H9 (cell line): ENCODE measurements at regions not wholly inside any gene's neighbourhood (a gene's known extent, or its start where the extent isn't known, plus 50 kb on each side); places are given as distances from the start of the nearest gene placed in this dataset.
"Not testable (repeated sequence)": the region's sequence is repeated elsewhere in the genome, so short reads cannot be mapped to it uniquely, and the experiment has no call there.

ENCODE experiments used
- DNase-seq: peaks from one replicate; pipeline ENCODE4 v3.0.0-alpha.2; 2017
- H2AFZ ChIP-seq: one replicate; pipeline ENCODE4 v1.6.1; 2013; ENCODE audit warnings: mild to moderate bottlenecking, low read length, control low read depth, moderate library complexity
- H2AK5ac ChIP-seq: 2 replicates; pipeline ENCODE4 v1.6.1; 2013; ENCODE audit warnings: low read length, control low read depth, mixed read lengths; ENCODE audit not compliant: insufficient read length
- H2BK120ac ChIP-seq: one replicate; pipeline ENCODE4 v1.6.1; 2013; ENCODE audit warnings: low read depth, mild to moderate bottlenecking, low read length, control low read depth, inconsistent platforms; ENCODE audit not compliant: poor library complexity, severe bottlenecking
- H2BK12ac ChIP-seq: 2 replicates; pipeline ENCODE4 v1.6.1; 2013; ENCODE audit warnings: low read length, control low read depth, mixed read lengths, low read depth; ENCODE audit not compliant: insufficient read length
- H2BK15ac ChIP-seq: 2 replicates; pipeline ENCODE4 v1.6.1; 2013; ENCODE audit warnings: low read depth, low read length, control low read depth
- H2BK20ac ChIP-seq: one replicate; pipeline ENCODE4 v1.6.1; 2013; ENCODE audit warnings: low read depth, mild to moderate bottlenecking, low read length, control low read depth, inconsistent platforms; ENCODE audit not compliant: poor library complexity, severe bottlenecking
- H2BK5ac ChIP-seq: 2 replicates; pipeline ENCODE4 v1.6.1; 2013; ENCODE audit warnings: low read length, control low read depth, mixed read lengths; ENCODE audit not compliant: insufficient read length
- H3K14ac ChIP-seq: 2 replicates; pipeline ENCODE4 v1.6.1; 2013; ENCODE audit warnings: low read length, control low read depth; ENCODE audit not compliant: insufficient read depth
- H3K18ac ChIP-seq: 2 replicates; pipeline ENCODE4 v1.6.1; 2013; ENCODE audit warnings: low read depth, mild to moderate bottlenecking, mixed read lengths, low read length, control low read depth; ENCODE audit not compliant: insufficient read length
- H3K23ac ChIP-seq: 2 replicates; pipeline ENCODE4 v1.6.1; 2013; ENCODE audit warnings: low read length, control low read depth, mixed read lengths, low read depth; ENCODE audit not compliant: insufficient read length
- H3K23me2 ChIP-seq: 2 replicates; pipeline ENCODE4 v1.6.1; 2013; ENCODE audit warnings: low read depth, mild to moderate bottlenecking, mixed read lengths, low read length, control low read depth; ENCODE audit not compliant: insufficient read length, poor library complexity, severe bottlenecking
- H3K27ac ChIP-seq: 2 replicates; pipeline ENCODE4 v1.5.1; 2013; ENCODE audit warnings: low read length, control low read depth, mixed read lengths, low read depth; ENCODE audit not compliant: insufficient read length
- H3K27me3 ChIP-seq: 2 replicates; pipeline ENCODE4 v1.6.1; 2013; ENCODE audit warnings: low read length, control low read depth, inconsistent platforms; ENCODE audit not compliant: insufficient read depth
- H3K4ac ChIP-seq: 2 replicates; pipeline ENCODE4 v1.6.1; 2013; ENCODE audit warnings: low read depth, mild to moderate bottlenecking, control low read depth, inconsistent platforms, low read length, moderate library complexity
- H3K4me1 ChIP-seq: 2 replicates; pipeline ENCODE4 v1.6.1; 2013; ENCODE audit warnings: low read length, control low read depth, inconsistent platforms; ENCODE audit not compliant: insufficient read depth
- H3K4me2 ChIP-seq: 2 replicates; pipeline ENCODE4 v1.6.1; 2013; ENCODE audit warnings: low read length, control low read depth, mixed read lengths; ENCODE audit not compliant: insufficient read length, insufficient read depth
- H3K56ac ChIP-seq: 2 replicates; pipeline ENCODE4 v1.6.1; 2013; ENCODE audit warnings: low read depth, mild to moderate bottlenecking, mixed read lengths, low read length, control low read depth; ENCODE audit not compliant: insufficient read length
- H3K79me1 ChIP-seq: 2 replicates; pipeline ENCODE4 v1.6.1; 2013; ENCODE audit warnings: low read depth, mild to moderate bottlenecking, moderate library complexity, low read length, control low read depth, inconsistent platforms; ENCODE audit not compliant: insufficient read depth, poor library complexity, severe bottlenecking
- H3K79me2 ChIP-seq: 2 replicates; pipeline ENCODE4 v1.6.1; 2013; ENCODE audit warnings: low read length, control low read depth, inconsistent platforms; ENCODE audit not compliant: insufficient read depth
- H3K9ac ChIP-seq: 2 replicates; pipeline ENCODE4 v1.6.1; 2013; ENCODE audit warnings: low read length, control low read depth, mixed read lengths; ENCODE audit not compliant: insufficient read length; ENCODE audit errors: extremely low read depth
- H3K9me3 ChIP-seq: one replicate; pipeline ENCODE4 v1.6.1; 2013; ENCODE audit warnings: low read depth, low read length, inconsistent platforms; ENCODE audit not compliant: control insufficient read depth
- H3T11ph ChIP-seq: one replicate; pipeline ENCODE4 v1.6.1; 2013; ENCODE audit warnings: mild to moderate bottlenecking, low read length, control low read depth, inconsistent platforms
- H4K20me1 ChIP-seq: one replicate; pipeline ENCODE4 v1.6.1; 2013; ENCODE audit not compliant: control insufficient read depth, insufficient read length, insufficient read depth
- H4K5ac ChIP-seq: 2 replicates; pipeline ENCODE4 v1.6.1; 2013; ENCODE audit warnings: low read depth, mild to moderate bottlenecking, mixed read lengths, low read length, control low read depth; ENCODE audit not compliant: insufficient read length
- H4K8ac ChIP-seq: replicated peaks from 2 replicates; pipeline ENCODE4 v1.6.1; 2013; ENCODE audit warnings: low read length, control low read depth, mixed read lengths, low read depth; ENCODE audit not compliant: insufficient read length
- H4K91ac ChIP-seq: 2 replicates; pipeline ENCODE4 v1.6.1; 2013; ENCODE audit warnings: low read depth, mild to moderate bottlenecking, moderate library complexity, mixed read lengths, low read length, control low read depth; ENCODE audit not compliant: insufficient read length
- H3K27ac Mint-ChIP-seq, 3 experiments: 2 replicates in 2 of 3; 3 replicates in 1 of 3; pipeline ENCODE4 v1.8.0; 2020 to 2021; ENCODE audit warnings: mixed read lengths in 3 of 3, mild to moderate bottlenecking in 1 of 3, moderate library complexity in 1 of 3
- H3K27me3 Mint-ChIP-seq: 2 replicates; pipeline ENCODE4 v1.8.0; 2021; ENCODE audit warnings: low read depth, mild to moderate bottlenecking, moderate library complexity, mixed read lengths
- H3K36me3 Mint-ChIP-seq, 3 experiments: 2 replicates in 2 of 3; 3 replicates in 1 of 3; pipeline ENCODE4 v1.8.0; 2020 to 2021; ENCODE audit warnings: low read depth in 3 of 3, mixed read lengths in 3 of 3; ENCODE audit not compliant: insufficient read depth in 1 of 3
- H3K4me1 Mint-ChIP-seq, 2 experiments: 2 replicates each; pipeline ENCODE4 v1.8.0; 2020; ENCODE audit warnings: mixed read lengths in 2 of 2
- H3K4me3 Mint-ChIP-seq, 2 experiments: 2 replicates in 1 of 2; 3 replicates in 1 of 2; pipeline ENCODE4 v1.8.0; 2020 to 2021; ENCODE audit warnings: mild to moderate bottlenecking in 2 of 2, mixed read lengths in 2 of 2, moderate library complexity in 1 of 2
- H3K9me3 Mint-ChIP-seq, 2 experiments: 2 replicates in 1 of 2; 3 replicates in 1 of 2; pipeline ENCODE4 v1.8.0; 2020; ENCODE audit warnings: mild to moderate bottlenecking in 2 of 2, mixed read lengths in 2 of 2, moderate library complexity in 1 of 2
- CTCF ChIP-seq: fragments of 200-600 bp; sonication (generic); conservative IDR thresholded peaks from 3 replicates; pipeline ENCODE4 v1.8.0; 2021; ENCODE audit warnings: antibody characterized with exemption, mild to moderate bottlenecking
- WGBS: extraction: QIAGEN DNeasy Blood & Tissue Kit; methylation state at CpG from one replicate; pipeline ENCODE4 v1.1.7; 2013; ENCODE audit warnings: missing lambda C conversion rate, low lambda C conversion rate, mixed read lengths; ENCODE audit not compliant: insufficient read length; ENCODE audit errors: extremely low coverage; 5-methylcytosine and 5-hydroxymethylcytosine counted together

DNA sequence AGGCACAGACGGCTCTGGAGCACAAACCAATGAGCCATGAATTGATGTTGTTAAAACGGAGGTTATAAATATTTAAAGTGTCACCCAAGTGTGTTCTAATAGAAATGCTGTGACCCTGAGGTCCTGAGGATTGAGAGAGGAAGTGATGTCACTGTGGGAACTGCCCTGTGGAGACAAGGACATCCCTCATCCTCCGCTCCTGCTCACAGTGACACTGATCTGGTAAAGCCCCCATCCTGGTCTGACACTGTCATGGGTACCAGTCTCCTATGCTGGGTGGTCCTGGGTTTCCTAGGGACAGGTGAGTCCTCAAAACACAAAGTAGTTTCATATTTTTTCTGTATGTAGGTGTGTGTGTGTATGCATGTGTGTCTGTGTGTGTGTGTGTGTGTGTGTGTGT is 237.9 kb upstream of the PRSS1 start:
- no peaks in the 10 kb centered on the region for H3K36me3 Mint-ChIP-seq
- no peak overlapping the region for H3K4me2 ChIP-seq

GRCh38 chr7:142509235-142509634 is 240.0 kb upstream of the PRSS1 start:
- not testable (repeated sequence) for H4K8ac ChIP-seq, H3K4me1 ChIP-seq, H3K9me3 ChIP-seq, DNase-seq, H3K79me2 ChIP-seq, H3K18ac ChIP-seq, H3K4me1 Mint-ChIP-seq, H3K9me3 Mint-ChIP-seq, H4K5ac ChIP-seq, H3K4ac ChIP-seq, H3K4me3 Mint-ChIP-seq, H3T11ph ChIP-seq, H2BK15ac ChIP-seq, H4K20me1 ChIP-seq, H2BK5ac ChIP-seq, H3K36me3 Mint-ChIP-seq, H3K79me1 ChIP-seq, H3K27ac Mint-ChIP-seq, H3K9ac ChIP-seq, H2BK20ac ChIP-seq, H2BK120ac ChIP-seq, H2AK5ac ChIP-seq, H3K23ac ChIP-seq, H3K27me3 ChIP-seq, H2AFZ ChIP-seq, H3K23me2 ChIP-seq, H2BK12ac ChIP-seq, H3K14ac ChIP-seq, H3K27ac ChIP-seq, H3K27me3 Mint-ChIP-seq, H3K4me2 ChIP-seq, H4K91ac ChIP-seq, H3K56ac ChIP-seq
- WGBS, result no CpG with 5 or more reads among the region's 3 CpGs

More for the DNA sequence above, 237.9 kb upstream of the PRSS1 start:
- no peak overlapping the region for H3K18ac ChIP-seq
- no peak overlapping the region for H4K5ac ChIP-seq
- H3K79me2 ChIP-seq, result no peaks in the 10 kb centered on the region
- no peak for TF ChIP-seq CTCF
- no peak overlapping the region for H3T11ph ChIP-seq
- H3K4ac ChIP-seq, result no peak overlapping the region
- H3K27me3 ChIP-seq, result no peaks in the 10 kb centered on the region
- H4K91ac ChIP-seq, result no peak overlapping the region
- no peak overlapping the region for H2BK15ac ChIP-seq
- no peak overlapping the region for H2BK12ac ChIP-seq
- H3K14ac ChIP-seq, result no peak overlapping the region
- H3K56ac ChIP-seq, result no peak overlapping the region
- no peak overlapping the region for H2AFZ ChIP-seq
- Mint-ChIP-seq H3K27me3 (peaks cover 3% of the 10 kb centered on the region), H3K9me3 (no peaks in the 10 kb centered on the region), H3K4me3 (no peak overlapping the region), H3K27ac (no peak overlapping the region), H3K4me1 (peaks cover 6% of the 10 kb centered on the region in 2 experiments; a peak in 3 of 4 replicates)
- no peaks in the 10 kb centered on the region for H3K23me2 ChIP-seq
- H2BK120ac ChIP-seq, result no peak overlapping the region
- H3K23ac ChIP-seq, result no peak overlapping the region
- H4K20me1 ChIP-seq, result no peaks in the 10 kb centered on the region
- no peak overlapping the region for H2BK5ac ChIP-seq
- no peak overlapping the region for H2BK20ac ChIP-seq
- H3K27ac ChIP-seq, result no peak overlapping the region
- no peaks in the 10 kb centered on the region for H3K79me1 ChIP-seq
- no CpG with 5 or more reads among the region's 3 CpGs for WGBS
- no peaks in the 10 kb centered on the region for H3K4me1 ChIP-seq
- no peak overlapping the region for H4K8ac ChIP-seq
- H2AK5ac ChIP-seq, result no peak overlapping the region
- no peaks in the 10 kb centered on the region for H3K9me3 ChIP-seq
- DNase-seq, result no peak
- no peak overlapping the region for H3K9ac ChIP-seq
